ENCODE measurements at regions not wholly inside any gene's neighbourhood (a gene's known extent, or its start where the extent isn't known, plus 50 kb on each side); places are given as distances from the start of the nearest gene placed in this dataset.

GRCh38 chr7:31398815-31399214, 58.3 kb upstream of the NEUROD6 start:
- TF ChIP-seq CTCF (IDR thresholded peaks at IDR 0.05; ENCODE audit: insufficient read depth, low read depth, low read length): no peak
- ChIA-PET CTCF (interaction anchor here (0.6 to 1.1 kb wide), 2 partner anchors 32 to 1637 kb away, joined by 3 read pairs; no protein-coding TSS in a partner anchor), POLR2A (no interaction called here)
- no peak for DNase-seq (ENCODE audit: low read depth)
- H3K27me3 ChIP-seq (ENCODE audit: control insufficient read depth, insufficient read depth, low read length): no peaks in the 10 kb centered on the region
- H3K36me3 ChIP-seq (ENCODE audit: control insufficient read depth, insufficient read depth, low read length): no peaks in the 10 kb centered on the region
- H3K4me3 ChIP-seq (ENCODE audit: low read depth, low read length): no peak overlapping the region

GRCh38 chr7:31407178-31407676, 66.7 kb upstream of the NEUROD6 start:
- ChIA-PET CTCF (no interaction called here), POLR2A (no interaction called here)
- no peak for DNase-seq (ENCODE audit: low read depth)
- H3K36me3 ChIP-seq (ENCODE audit: control insufficient read depth, insufficient read depth, low read length): no peaks in the 10 kb centered on the region
- no peaks in the 10 kb centered on the region for H3K27me3 ChIP-seq (ENCODE audit: control insufficient read depth, insufficient read depth, low read length)
- no peak overlapping the region for H3K4me3 ChIP-seq (ENCODE audit: low read depth, low read length)
- no peak for TF ChIP-seq CTCF (IDR thresholded peaks at IDR 0.05; ENCODE audit: insufficient read depth, low read depth, low read length)

- H3K4me3 ChIP-seq (ENCODE audit: low read depth, low read length): no peak overlapping the region
- ChIA-PET POLR2A (no interaction called here), CTCF (interaction anchor here (1.1 kb wide), 1 partner anchor 37 kb away, joined by 3 read pairs; no protein-coding TSS in a partner anchor)
- no peak for TF ChIP-seq CTCF (IDR thresholded peaks at IDR 0.05; ENCODE audit: insufficient read depth, low read depth, low read length)
- H3K27me3 ChIP-seq (ENCODE audit: control insufficient read depth, insufficient read depth, low read length): no peaks in the 10 kb centered on the region
- DNase-seq (ENCODE audit: low read depth): no peak
- no peaks in the 10 kb centered on the region for H3K36me3 ChIP-seq (ENCODE audit: control insufficient read depth, insufficient read depth, low read length)
These were observed 67.7 kb upstream of the NEUROD6 start for GRCh38 chr7:31408140-31408729.

GRCh38 chr7:31410265-31410664, 69.7 kb upstream of the NEUROD6 start:
- POLR2A ChIA-PET: no interaction called here
- TF ChIP-seq CTCF (IDR thresholded peaks at IDR 0.05; ENCODE audit: insufficient read depth, low read depth, low read length): no peak
- H3K36me3 ChIP-seq (ENCODE audit: control insufficient read depth, insufficient read depth, low read length): no peaks in the 10 kb centered on the region
- no peaks in the 10 kb centered on the region for H3K27me3 ChIP-seq (ENCODE audit: control insufficient read depth, insufficient read depth, low read length)
- CTCF ChIA-PET: interaction anchor here (1.4 kb wide), 1 partner anchor 27 kb away, joined by 3 read pairs; no protein-coding TSS in a partner anchor
- H3K4me3 ChIP-seq (ENCODE audit: low read depth, low read length): no peak overlapping the region
- DNase-seq (ENCODE audit: low read depth): no peak

- H3K27me3 ChIP-seq (ENCODE audit: control insufficient read depth, insufficient read depth, low read length): no peaks in the 10 kb centered on the region
- DNase-seq (ENCODE audit: low read depth): no peak
- ChIA-PET CTCF (no interaction called here), POLR2A (no interaction called here)
- H3K4me3 ChIP-seq (ENCODE audit: low read depth, low read length): no peak overlapping the region
- TF ChIP-seq CTCF (IDR thresholded peaks at IDR 0.05; ENCODE audit: insufficient read depth, low read depth, low read length): no peak
- no peaks in the 10 kb centered on the region for H3K36me3 ChIP-seq (ENCODE audit: control insufficient read depth, insufficient read depth, low read length)
These were observed 70.9 kb upstream of the NEUROD6 start for GRCh38 chr7:31411416-31411815.

Measured in BJ (cell line).